Loucy (cell line): ENCODE measurements at regions not wholly inside any gene's neighbourhood (a gene's known extent, or its start where the extent isn't known, plus 50 kb on each side); places are given as distances from the start of the nearest gene placed in this dataset.

Experiments used
- H2AFZ ChIP-seq: fragments of 200-600 bp; sonication (generic); 2 replicates; pipeline ENCODE4 v1.6.0; 2016; ENCODE audit warnings: antibody characterized with exemption, mild to moderate bottlenecking, low read length, moderate library complexity
- H3F3A ChIP-seq: fragments of 200-600 bp; 2 replicates; pipeline ENCODE4 v1.6.0; 2016; ENCODE audit warnings: antibody characterized with exemption, low read depth, mild to moderate bottlenecking
- H3K27me3 ChIP-seq: fragments of 200-600 bp; sonication (generic); 2 replicates; pipeline ENCODE4 v1.6.1; 2014; ENCODE audit warnings: low read length, mild to moderate bottlenecking; ENCODE audit not compliant: insufficient read depth, poor library complexity, severe bottlenecking
- H3K36me3 ChIP-seq: fragments of 200-600 bp; sonication (generic); 2 replicates; pipeline ENCODE4 v1.6.1; 2016; ENCODE audit warnings: low read length; ENCODE audit not compliant: insufficient read depth
- H3K4me1 ChIP-seq: fragments of 200-600 bp; sonication (generic); 2 replicates; pipeline ENCODE4 v1.5.1; 2014; ENCODE audit warnings: low read length, mild to moderate bottlenecking; ENCODE audit not compliant: insufficient read depth, poor library complexity, severe bottlenecking
- H3K4me2 ChIP-seq: fragments of 200-600 bp; sonication (generic); 2 replicates; pipeline ENCODE4 v1.6.0; 2014; ENCODE audit warnings: antibody characterized with exemption, low read length, low read depth, mild to moderate bottlenecking; ENCODE audit not compliant: poor library complexity, severe bottlenecking
- H3K4me3 ChIP-seq: fragments of 200-600 bp; sonication (generic); 2 replicates; pipeline ENCODE4 v1.5.1; 2014; ENCODE audit warnings: low read length, mild to moderate bottlenecking, mixed read lengths; ENCODE audit not compliant: poor library complexity, severe bottlenecking
- H3K79me2 ChIP-seq: fragments of 200-600 bp; sonication (generic); 2 replicates; pipeline ENCODE4 v1.6.1; 2014; ENCODE audit warnings: low read length; ENCODE audit not compliant: insufficient read depth
- H3K9ac ChIP-seq: fragments of 200-600 bp; sonication (generic); 2 replicates; pipeline ENCODE4 v1.6.0; 2014; ENCODE audit warnings: mild to moderate bottlenecking, low read depth, low read length, moderate library complexity; ENCODE audit not compliant: poor library complexity, severe bottlenecking
- H3K9me2 ChIP-seq: fragments of 200-600 bp; sonication (generic); replicated peaks from 2 replicates; pipeline ENCODE4 v1.6.1; 2016; ENCODE audit warnings: low read depth, low read length, mixed read lengths
- H3K9me3 ChIP-seq: fragments of 200-600 bp; sonication (generic); 2 replicates; pipeline ENCODE4 v1.6.1; 2014; ENCODE audit warnings: mild to moderate bottlenecking, antibody characterized with exemption, low read length, low read depth; ENCODE audit not compliant: insufficient read depth
- H4K20me1 ChIP-seq: fragments of 200-600 bp; sonication (generic); 2 replicates; pipeline ENCODE4 v1.6.0; 2014; ENCODE audit warnings: antibody characterized with exemption, low read length, mild to moderate bottlenecking; ENCODE audit not compliant: insufficient read depth, poor library complexity, severe bottlenecking
- CTCF ChIP-seq: fragments of 200-600 bp; sonication (generic); conservative IDR thresholded peaks from 2 replicates; pipeline ENCODE4 v1.5.1; 2014; ENCODE audit warnings: mild to moderate bottlenecking, antibody characterized with exemption, low read length
- EZH2phosphoT487 ChIP-seq: fragments of 200-600 bp; IDR thresholded peaks from 2 replicates; pipeline ENCODE4 v1.6.1; 2018; ENCODE audit warnings: antibody characterized with exemption, mild to moderate bottlenecking, moderate library complexity, borderline replicate concordance

- Histone ChIP-seq H3K9me2 (no peaks in the 10 kb centered on the region), H3K4me1 (peaks cover 9% of the 10 kb centered on the region), H3K36me3 (no peaks in the 10 kb centered on the region), H3K79me2 (no peaks in the 10 kb centered on the region), H3F3A (no peaks in the 10 kb centered on the region), H4K20me1 (no peaks in the 10 kb centered on the region), H3K9me3 (no peaks in the 10 kb centered on the region), H3K4me3 (no peak overlapping the region), H3K9ac (no peak overlapping the region), H2AFZ (no peak overlapping the region), H3K27me3 (no peaks in the 10 kb centered on the region), H3K4me2 (no peak overlapping the region)
- TF ChIP-seq CTCF (no peak), EZH2phosphoT487 (no peak)
These were observed 262.6 kb upstream of the HS6ST1 start for GRCh38 chr2:128580988-128581848.

GRCh38 chr2:128581849-128582244 lies 263.2 kb upstream of the HS6ST1 start:
- H3K9me2 ChIP-seq, result no peaks in the 10 kb centered on the region
- no peaks in the 10 kb centered on the region for H4K20me1 ChIP-seq
- H3K9ac ChIP-seq, result no peak overlapping the region
- TF ChIP-seq CTCF (no peak), EZH2phosphoT487 (no peak)
- H3K4me1 ChIP-seq, result peaks cover 9% of the 10 kb centered on the region
- H3K9me3 ChIP-seq, result no peaks in the 10 kb centered on the region
- H3F3A ChIP-seq, result no peaks in the 10 kb centered on the region
- no peaks in the 10 kb centered on the region for H3K79me2 ChIP-seq
- H3K4me2 ChIP-seq, result no peak overlapping the region
- no peak overlapping the region for H2AFZ ChIP-seq
- H3K27me3 ChIP-seq, result no peaks in the 10 kb centered on the region
- H3K4me3 ChIP-seq, result no peak overlapping the region
- H3K36me3 ChIP-seq, result no peaks in the 10 kb centered on the region

DNA sequence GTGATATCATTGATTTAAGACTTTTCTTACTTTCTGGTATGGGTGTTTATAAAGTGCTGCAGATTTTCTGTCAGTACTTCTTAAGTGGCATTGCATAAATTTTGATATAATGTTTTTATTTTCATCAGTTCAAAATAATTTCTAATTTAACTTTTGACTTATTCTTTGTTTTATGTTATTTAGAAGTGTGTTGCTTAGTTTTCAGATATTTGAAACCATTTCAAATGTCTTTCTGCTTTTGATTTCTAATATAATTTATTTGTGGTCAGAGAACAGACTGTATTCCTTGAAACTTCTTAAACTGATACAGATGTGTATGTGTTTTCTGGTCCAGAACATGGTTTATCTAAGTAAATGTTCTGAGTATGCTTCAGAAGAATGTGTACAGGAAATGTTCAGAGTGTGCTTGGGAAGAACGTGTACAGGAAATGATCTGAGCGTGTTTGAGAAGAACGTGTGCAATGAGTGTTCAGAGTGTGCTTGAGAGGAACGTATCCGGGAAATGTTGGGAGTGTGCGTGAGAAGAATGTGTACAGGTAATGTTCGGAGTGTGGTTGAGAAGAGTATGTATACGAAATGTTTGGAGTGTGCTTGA lies 265.7 kb upstream of the HS6ST1 start:
- H3F3A ChIP-seq, result no peaks in the 10 kb centered on the region
- H3K36me3 ChIP-seq, result no peaks in the 10 kb centered on the region
- TF ChIP-seq CTCF (no peak), EZH2phosphoT487 (no peak)
- no peaks in the 10 kb centered on the region for H3K27me3 ChIP-seq
- H2AFZ ChIP-seq, result no peak overlapping the region
- H3K9ac ChIP-seq, result no peak overlapping the region
- H3K9me3 ChIP-seq, result no peaks in the 10 kb centered on the region
- no peak overlapping the region for H3K4me3 ChIP-seq
- H3K4me1 ChIP-seq, result peaks cover 4% of the 10 kb centered on the region
- H3K79me2 ChIP-seq, result no peaks in the 10 kb centered on the region
- no peaks in the 10 kb centered on the region for H4K20me1 ChIP-seq
- H3K9me2 ChIP-seq, result no peaks in the 10 kb centered on the region
- H3K4me2 ChIP-seq, result no peak overlapping the region
